Fibroblast of upper back skin (primary cell): ENCODE measurements at regions not wholly inside any gene's neighbourhood (a gene's known extent, or its start where the extent isn't known, plus 50 kb on each side); places are given as distances from the start of the nearest gene placed in this dataset.
A peak's percentile ranks its signal among the peaks of the same experiment; 100 is the strongest.

Source experiments
- DNase-seq: peaks from one replicate; pipeline ENCODE4 v3.0.0-alpha.2; 2013

- no peak for DNase-seq
These were observed 54.7 kb downstream of the IRX3 start for GRCh38 chr16:54231919-54232318.

DNA sequence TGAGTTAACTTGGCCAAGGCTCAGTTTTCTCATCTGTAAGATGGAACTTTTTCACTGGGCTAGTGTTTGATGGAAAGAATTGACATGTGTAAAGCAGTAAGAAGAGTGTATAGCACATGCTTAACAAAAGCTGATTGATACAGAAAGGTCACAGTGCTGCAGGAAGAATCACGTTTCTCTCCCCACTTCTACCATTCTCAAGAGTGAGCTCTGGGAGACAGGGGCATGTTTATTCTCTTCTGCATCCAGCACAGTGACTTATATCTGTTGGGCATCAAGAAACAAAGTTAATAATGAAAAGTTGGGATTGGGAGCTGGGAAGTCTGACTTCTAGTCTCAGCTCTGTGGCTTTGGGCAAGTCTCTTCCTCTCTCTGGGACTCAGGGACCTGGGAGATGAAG, 55.3 kb downstream of the IRX3 start:
- DNase-seq, result no peak

GRCh38 chr16:54228325-54228724, 58.3 kb downstream of the IRX3 start:
- DNase-seq, result no peak

DNA sequence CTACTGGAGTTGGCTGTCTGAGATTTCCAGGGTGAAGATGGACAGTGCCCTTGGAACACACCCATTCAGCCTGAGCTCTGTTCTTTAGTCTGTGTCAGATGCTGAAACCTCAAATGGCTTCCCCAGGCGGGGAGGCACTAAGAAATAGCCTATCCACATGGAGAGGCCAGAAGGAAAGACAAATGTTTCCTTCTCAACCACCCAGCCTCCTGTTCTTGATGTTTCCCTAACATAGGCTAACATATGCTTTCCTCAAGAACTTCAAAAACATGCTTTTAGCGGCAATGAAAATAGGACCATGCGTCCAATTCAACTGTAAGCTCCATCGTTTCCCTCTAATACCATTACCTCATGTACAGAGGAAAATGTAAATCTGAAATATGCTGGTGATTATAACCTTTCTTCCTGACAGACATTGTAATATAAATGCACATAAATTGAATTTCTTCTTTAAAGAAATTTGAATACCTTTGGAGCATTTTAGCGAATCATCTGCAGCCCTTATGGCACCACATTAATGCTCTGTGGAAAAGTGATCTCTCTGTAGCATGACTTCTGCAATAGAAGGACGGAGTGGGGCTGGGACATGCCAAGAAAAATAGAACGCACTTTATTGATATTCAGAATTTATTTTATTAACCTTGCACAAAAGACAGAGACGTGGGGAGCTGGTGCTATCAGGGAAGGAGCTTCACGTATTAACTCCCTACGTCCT, 60.1 kb downstream of the IRX3 start:
- DNase-seq, result no peak

- no peak for DNase-seq
These were observed 66.9 kb downstream of the IRX3 start for GRCh38 chr16:54219709-54220108.

GRCh38 chr16:54216688-54217087, 69.9 kb downstream of the IRX3 start:
- no peak for DNase-seq

GRCh38 chr16:54216268-54216667, 70.3 kb downstream of the IRX3 start:
- peak; percentile 12 for DNase-seq

- DNase-seq, result no peak
These were observed 71.1 kb downstream of the IRX3 start for GRCh38 chr16:54215471-54215870.

DNA sequence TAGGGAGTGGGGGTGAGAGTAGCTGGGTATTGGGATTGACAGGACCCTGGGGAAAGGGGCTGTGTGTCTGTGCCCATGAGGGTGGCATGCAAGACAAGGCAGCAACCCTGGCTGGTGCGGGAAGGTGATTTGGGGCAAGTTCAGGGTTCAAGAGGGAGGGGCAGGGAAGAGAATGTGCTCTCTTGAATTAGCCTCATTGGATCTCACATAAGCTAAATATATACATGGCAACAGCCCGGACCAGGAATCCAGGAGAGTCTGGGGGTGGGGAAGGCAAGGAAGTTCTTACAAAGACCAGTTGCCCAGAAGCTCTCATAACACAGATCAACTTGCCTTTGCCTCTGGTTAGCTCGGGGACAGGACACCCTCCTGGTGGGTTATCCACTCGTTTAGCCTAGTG, 73.3 kb downstream of the IRX3 start:
- DNase-seq, result no peak

GRCh38 chr16:54212893-54213292, 73.7 kb downstream of the IRX3 start:
- DNase-seq, result no peak

- DNase-seq, result no peak
These were observed 75.4 kb downstream of the IRX3 start for GRCh38 chr16:54211203-54211602.

- no peak for DNase-seq
These were observed 76.0 kb downstream of the IRX3 start for GRCh38 chr16:54210452-54211125.

GRCh38 chr16:54208237-54208636, 78.3 kb downstream of the IRX3 start:
- no peak for DNase-seq

- no peak for DNase-seq
These were observed 78.8 kb downstream of the IRX3 start for GRCh38 chr16:54207837-54208236.

- no peak for DNase-seq
These were observed 81.8 kb downstream of the IRX3 start for GRCh38 chr16:54204756-54205155.

GRCh38 chr16:54203851-54204505, 82.6 kb downstream of the IRX3 start:
- DNase-seq, result no peak

- DNase-seq, result no peak
These were observed 83.2 kb downstream of the IRX3 start for GRCh38 chr16:54203384-54203783.
